Body of pancreas (tissue), 4 donors: ENCODE measurements at regions not wholly inside any gene's neighbourhood (a gene's known extent, or its start where the extent isn't known, plus 50 kb on each side); places are given as distances from the start of the nearest gene placed in this dataset.

Experiments used
- ATAC-seq: fragments of 150-250 bp; one replicate; pipeline ENCODE4 v1.9.1; 2016
- DNase-seq, 4 donors: peaks; one replicate each; pipeline ENCODE4 v3.0.0-alpha.2; 2019
- H3K27ac ChIP-seq, 4 donors: fragments of 200-600 bp; sonication (generic); 1 replicate in 3 of 4; 2 replicates in 1 of 4; pipeline versions ENCODE4 v1.5.1 to v1.6.1; 2016 to 2019; ENCODE audit warnings: mild to moderate bottlenecking in 1 of 4, mixed read lengths in 1 of 4, moderate library complexity in 1 of 4
- H3K27me3 ChIP-seq, 2 donors: fragments of 200-600 bp; sonication (generic); one replicate each; pipeline ENCODE4 v1.6.0; 2016; ENCODE audit warnings: mild to moderate bottlenecking in 1 of 2
- H3K36me3 ChIP-seq, 2 donors: fragments of 200-600 bp; sonication (generic); replicated peaks in 1 of 2; 2 replicates each; pipeline ENCODE4 v1.5.1; 2016; ENCODE audit warnings: low read depth in 2 of 2; ENCODE audit not compliant: insufficient read depth in 1 of 2
- H3K4me1 ChIP-seq: fragments of 200-600 bp; sonication (generic); one replicate; pipeline ENCODE4 v1.6.0; 2016
- H3K4me3 ChIP-seq, 2 donors: fragments of 200-600 bp; sonication (generic); 1 replicate in 1 of 2; 2 replicates in 1 of 2; pipeline ENCODE4 v1.5.1; 2016 to 2019
- H3K9me3 ChIP-seq, 3 donors: fragments of 200-600 bp; sonication (generic); 1 replicate in 2 of 3; 2 replicates in 1 of 3; pipeline ENCODE4 v1.5.1; 2016
- POLR2A ChIP-seq, 3 donors: fragments of 450-650 bp; IDR thresholded peaks; one replicate each; pipeline ENCODE4 v1.6.1; 2016; ENCODE audit warnings: antibody characterized with exemption in 3 of 3, mild to moderate bottlenecking in 2 of 3
- WGBS, 2 donors: methylation state at CpG; one replicate each; pipeline ENCODE4 v1.1.5; 2017; 5-methylcytosine and 5-hydroxymethylcytosine counted together
- intact Hi-C: fragments of 100-400 bp; cut with DNase I; formaldehyde crosslinking; loops from one replicate; pipeline ENCODE4 v1.15.1; 2023
- TF ChIP-seq, protein P1 (sequence below), 7 experiments: fragments of 450-650 bp in 4 of 7; fragments of 200-600 bp in 3 of 7; sonication (generic) in 3 of 7; IDR thresholded peaks; one replicate each; pipeline ENCODE4 v1.5.1; 2016 to 2019; ENCODE audit warnings: antibody characterized with exemption in 7 of 7

DNA sequence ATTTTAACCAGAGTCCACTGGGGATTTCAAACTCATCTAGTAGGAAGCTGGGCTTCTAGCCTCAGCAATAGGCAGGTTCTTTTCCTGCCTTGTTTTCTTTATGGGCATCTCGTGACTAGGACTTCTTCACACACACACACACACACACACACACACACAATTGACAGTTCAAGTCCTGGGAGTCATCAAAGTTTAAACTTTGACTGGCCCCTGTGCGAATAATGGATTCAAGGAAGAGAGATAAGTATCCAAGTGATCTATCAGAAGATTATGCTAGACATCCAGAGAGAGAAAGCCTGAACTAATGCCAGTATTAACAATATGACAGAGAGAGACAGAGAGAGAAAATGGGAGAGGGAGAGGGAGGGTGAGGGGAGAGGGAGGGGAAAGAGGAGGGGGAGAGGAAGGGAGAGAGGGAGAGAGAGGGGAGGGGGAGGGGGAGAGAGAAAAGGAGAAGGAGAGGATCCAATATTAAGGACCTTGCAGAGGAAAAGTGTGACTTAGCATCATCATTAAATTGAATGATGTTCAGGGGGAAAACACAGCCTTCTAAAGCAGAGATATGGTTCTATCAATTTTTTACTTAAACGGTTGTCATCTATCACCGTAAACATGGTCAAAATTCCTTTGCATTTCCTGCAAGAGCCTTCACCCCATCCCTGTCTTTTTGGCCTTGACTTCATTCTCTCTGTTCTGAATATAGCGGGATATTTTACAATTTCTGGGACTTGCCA is 327.6 kb upstream of the ZEB2 start:
- Histone ChIP-seq H3K27ac (no peak overlapping the region), H3K36me3 (no peaks in the 10 kb centered on the region), H3K4me3 (no peak overlapping the region), H3K9me3 (no peaks in the 10 kb centered on the region), H3K4me1 (peaks cover 7% of the 10 kb centered on the region), H3K27me3 (no peaks in the 10 kb centered on the region)
- TF ChIP-seq, protein P1, sequence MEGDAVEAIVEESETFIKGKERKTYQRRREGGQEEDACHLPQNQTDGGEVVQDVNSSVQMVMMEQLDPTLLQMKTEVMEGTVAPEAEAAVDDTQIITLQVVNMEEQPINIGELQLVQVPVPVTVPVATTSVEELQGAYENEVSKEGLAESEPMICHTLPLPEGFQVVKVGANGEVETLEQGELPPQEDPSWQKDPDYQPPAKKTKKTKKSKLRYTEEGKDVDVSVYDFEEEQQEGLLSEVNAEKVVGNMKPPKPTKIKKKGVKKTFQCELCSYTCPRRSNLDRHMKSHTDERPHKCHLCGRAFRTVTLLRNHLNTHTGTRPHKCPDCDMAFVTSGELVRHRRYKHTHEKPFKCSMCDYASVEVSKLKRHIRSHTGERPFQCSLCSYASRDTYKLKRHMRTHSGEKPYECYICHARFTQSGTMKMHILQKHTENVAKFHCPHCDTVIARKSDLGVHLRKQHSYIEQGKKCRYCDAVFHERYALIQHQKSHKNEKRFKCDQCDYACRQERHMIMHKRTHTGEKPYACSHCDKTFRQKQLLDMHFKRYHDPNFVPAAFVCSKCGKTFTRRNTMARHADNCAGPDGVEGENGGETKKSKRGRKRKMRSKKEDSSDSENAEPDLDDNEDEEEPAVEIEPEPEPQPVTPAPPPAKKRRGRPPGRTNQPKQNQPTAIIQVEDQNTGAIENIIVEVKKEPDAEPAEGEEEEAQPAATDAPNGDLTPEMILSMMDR (IDR thresholded peaks at IDR 0.05) = no peak
- no peak for TF ChIP-seq POLR2A (IDR thresholded peaks at IDR 0.05)
- intact Hi-C loops = no loop called here
- no peak for ATAC-seq
- no peak for DNase-seq
- WGBS, 2 donors = 78 to 79% methylated on average over 5 of the region's 5 CpGs

GRCh38 chr2:144836635-144837350 is 316.9 kb upstream of the ZEB2 start:
- DNase-seq = no peak
- TF ChIP-seq POLR2A (IDR thresholded peaks at IDR 0.05) = no peak
- TF ChIP-seq, protein P1 (IDR thresholded peaks at IDR 0.05) = no peak
- WGBS, 2 donors = 76 to 79% methylated on average over 7 of the region's 7 CpGs
- H3K9me3 ChIP-seq = no peaks in the 10 kb centered on the region
- H3K4me1 ChIP-seq = no peaks in the 10 kb centered on the region
- H3K4me3 ChIP-seq = no peak overlapping the region
- intact Hi-C loops = no loop called here
- ATAC-seq = no peak
- H3K36me3 ChIP-seq = no peaks in the 10 kb centered on the region
- no peak overlapping the region for H3K27ac ChIP-seq
- H3K27me3 ChIP-seq = no peaks in the 10 kb centered on the region

- Histone ChIP-seq H3K36me3 (no peaks in the 10 kb centered on the region), H3K4me3 (no peak overlapping the region), H3K4me1 (no peaks in the 10 kb centered on the region), H3K27me3 (no peaks in the 10 kb centered on the region), H3K9me3 (no peaks in the 10 kb centered on the region), H3K27ac (no peak overlapping the region)
- DNase-seq (no peak), ATAC-seq (no peak)
- 58 to 60% methylated on average over 4 of the region's 4 CpGs for WGBS, 2 donors
- intact Hi-C loops = no loop called here
- TF ChIP-seq POLR2A (IDR thresholded peaks at IDR 0.05) = no peak
- TF ChIP-seq, protein P1 (IDR thresholded peaks at IDR 0.05) = no peak
Measured at GRCh38 chr2:144835634-144836350, 315.9 kb upstream of the ZEB2 start.

GRCh38 chr2:144834998-144835633 is 315.2 kb upstream of the ZEB2 start:
- Histone ChIP-seq H3K36me3 (no peaks in the 10 kb centered on the region), H3K4me3 (no peak overlapping the region), H3K27ac (no peak overlapping the region), H3K4me1 (no peaks in the 10 kb centered on the region), H3K27me3 (no peaks in the 10 kb centered on the region), H3K9me3 (no peaks in the 10 kb centered on the region)
- no peak for ATAC-seq
- intact Hi-C loops = no loop called here
- WGBS, 2 donors = 25 to 33% methylated on average over 5 of the region's 5 CpGs
- peak in 2 of 4 donors; percentile 6 to 24 for DNase-seq
- TF ChIP-seq, protein P1 (IDR thresholded peaks at IDR 0.05) = no peak
- TF ChIP-seq POLR2A (IDR thresholded peaks at IDR 0.05) = no peak
